T1000 (cell line): ENCODE measurements at regions not wholly inside any gene's neighbourhood (a gene's known extent, or its start where the extent isn't known, plus 50 kb on each side); places are given as distances from the start of the nearest gene placed in this dataset.

Experiments used
- DNase-seq: peaks from one replicate; lab custom pipeline; 2025; ENCODE audit warnings: mixed read lengths; lab: John Stamatoyannopoulos, UW

GRCh38 chr5:143693651-143694252 is 118.2 kb upstream of the HMHB1 start:
- DNase-seq: no peak

- no peak for DNase-seq
Observed at GRCh38 chr5:143692342-143692741, 119.6 kb upstream of the HMHB1 start.

GRCh38 chr5:143691945-143692290 is 120.0 kb upstream of the HMHB1 start:
- DNase-seq: no peak

GRCh38 chr5:143691287-143691944 is 120.5 kb upstream of the HMHB1 start:
- DNase-seq: no peak

GRCh38 chr5:143687604-143688003 is 124.4 kb upstream of the HMHB1 start:
- no peak for DNase-seq

- DNase-seq: no peak
Observed at GRCh38 chr5:143685246-143685815, 126.6 kb upstream of the HMHB1 start.

GRCh38 chr5:143683459-143683858 is 128.5 kb upstream of the HMHB1 start:
- no peak for DNase-seq

- no peak for DNase-seq
Observed at GRCh38 chr5:143682929-143683386, 129.0 kb upstream of the HMHB1 start.

GRCh38 chr5:143682246-143682905 is 129.6 kb upstream of the HMHB1 start:
- no peak for DNase-seq

GRCh38 chr5:143680672-143681259 is 131.2 kb upstream of the HMHB1 start:
- DNase-seq: no peak

- no peak for DNase-seq
Observed at GRCh38 chr5:143679777-143680176, 132.2 kb upstream of the HMHB1 start.

GRCh38 chr5:143678148-143678905 is 133.6 kb upstream of the HMHB1 start:
- no peak for DNase-seq

GRCh38 chr5:143677403-143677802 is 134.6 kb upstream of the HMHB1 start:
- DNase-seq: no peak

- DNase-seq: no peak
Observed at GRCh38 chr5:143676802-143677201, 135.2 kb upstream of the HMHB1 start.

- no peak for DNase-seq
Observed at GRCh38 chr5:143674469-143674786, 137.5 kb upstream of the HMHB1 start.

- DNase-seq: no peak
Observed at GRCh38 chr5:143673676-143674468, 138.1 kb upstream of the HMHB1 start.

- DNase-seq: no peak
Observed at GRCh38 chr5:143672806-143673205, 139.2 kb upstream of the HMHB1 start.

GRCh38 chr5:143671674-143672569 is 140.0 kb upstream of the HMHB1 start:
- no peak for DNase-seq

- DNase-seq: no peak
Observed at GRCh38 chr5:143671021-143671420, 140.9 kb upstream of the HMHB1 start.

GRCh38 chr5:143665866-143666265 is 146.1 kb upstream of the HMHB1 start:
- no peak for DNase-seq
